Mesenchymal stem cell (in vitro differentiated cells and primary cell): ENCODE measurements at regions not wholly inside any gene's neighbourhood (a gene's known extent, or its start where the extent isn't known, plus 50 kb on each side); places are given as distances from the start of the nearest gene placed in this dataset.

Experiments
- DNase-seq: peaks from one replicate; pipeline ENCODE4 v3.0.0-alpha.2; 2013
- H2AFZ ChIP-seq: one replicate; pipeline ENCODE4 v1.6.1; 2013; ENCODE audit warnings: low read depth, mild to moderate bottlenecking, control low read depth, inconsistent platforms, low read length, moderate library complexity
- H2AK5ac ChIP-seq: 2 replicates; pipeline ENCODE4 v1.6.1; 2013; ENCODE audit warnings: low read length, moderate library complexity, mild to moderate bottlenecking, inconsistent platforms; ENCODE audit not compliant: severe bottlenecking
- H2BK120ac ChIP-seq: one replicate; pipeline ENCODE4 v1.6.1; 2013; ENCODE audit warnings: low read depth, mild to moderate bottlenecking, inconsistent platforms, low read length, moderate library complexity
- H2BK12ac ChIP-seq, 2 experiments: one replicate each; pipeline ENCODE4 v1.6.1; 2013; ENCODE audit warnings: inconsistent platforms in 2 of 2, low read length in 2 of 2, mild to moderate bottlenecking in 2 of 2, moderate library complexity in 2 of 2, control low read depth in 1 of 2
- H2BK15ac ChIP-seq: one replicate; pipeline ENCODE4 v1.6.1; 2013; ENCODE audit warnings: mild to moderate bottlenecking, low read depth, inconsistent platforms; ENCODE audit not compliant: poor library complexity, severe bottlenecking
- H2BK5ac ChIP-seq: 2 replicates; pipeline ENCODE4 v1.6.1; 2013; ENCODE audit warnings: low read depth, mild to moderate bottlenecking, low read length, control low read depth, inconsistent platforms; ENCODE audit not compliant: poor library complexity, severe bottlenecking
- H3K14ac ChIP-seq, 2 experiments: one replicate each; pipeline ENCODE4 v1.6.1; 2013; ENCODE audit warnings: inconsistent platforms in 2 of 2, low read length in 2 of 2, control low read depth in 1 of 2, mild to moderate bottlenecking in 1 of 2, moderate library complexity in 1 of 2
- H3K18ac ChIP-seq, 2 experiments: one replicate each; pipeline ENCODE4 v1.6.1; 2013; ENCODE audit warnings: inconsistent platforms in 2 of 2, low read length in 2 of 2, control low read depth in 1 of 2, low read depth in 1 of 2, mild to moderate bottlenecking in 1 of 2
- H3K23ac ChIP-seq, 2 experiments: one replicate each; pipeline ENCODE4 v1.6.1; 2013; ENCODE audit warnings: inconsistent platforms in 2 of 2, low read length in 2 of 2, mild to moderate bottlenecking in 2 of 2, moderate library complexity in 2 of 2, control low read depth in 1 of 2
- H3K27ac ChIP-seq: 2 replicates; pipeline ENCODE4 v1.5.1; 2013; ENCODE audit warnings: mild to moderate bottlenecking, moderate library complexity, low read length, control low read depth, inconsistent platforms; ENCODE audit not compliant: poor library complexity, severe bottlenecking
- H3K27me3 ChIP-seq, 2 experiments: 2 replicates each; pipeline versions ENCODE4 v1.6.1 to v1.7.0; 2013; ENCODE audit warnings: low read length in 2 of 2, mild to moderate bottlenecking in 2 of 2, moderate library complexity in 2 of 2, control low read depth in 1 of 2, inconsistent platforms in 1 of 2; ENCODE audit not compliant: control insufficient read depth in 1 of 2, insufficient read depth in 1 of 2
- H3K36me3 ChIP-seq, 2 experiments: 2 replicates each; pipeline versions ENCODE4 v1.6.1 to v1.7.0; 2013; ENCODE audit warnings: low read length in 2 of 2, control low read depth in 1 of 2, inconsistent platforms in 1 of 2, low read depth in 1 of 2, mild to moderate bottlenecking in 1 of 2; ENCODE audit not compliant: insufficient read depth in 2 of 2, control insufficient read depth in 1 of 2
- H3K4ac ChIP-seq, 2 experiments: one replicate each; pipeline ENCODE4 v1.6.1; 2013; ENCODE audit warnings: inconsistent platforms in 2 of 2, low read length in 2 of 2, mild to moderate bottlenecking in 2 of 2, moderate library complexity in 2 of 2, control low read depth in 1 of 2, low read depth in 1 of 2
- H3K4me1 ChIP-seq: 2 replicates; pipeline ENCODE4 v1.6.1; 2013; ENCODE audit warnings: low read depth, low read length, control low read depth; ENCODE audit not compliant: control insufficient read depth, insufficient read depth
- H3K4me2 ChIP-seq: 2 replicates; pipeline ENCODE4 v1.6.1; 2013; ENCODE audit warnings: low read length, mild to moderate bottlenecking, inconsistent platforms; ENCODE audit not compliant: poor library complexity, severe bottlenecking
- H3K4me3 ChIP-seq, 2 experiments: 2 replicates each; pipeline versions ENCODE4 v1.5.1 to v1.7.0; 2013; ENCODE audit warnings: low read length in 2 of 2, mild to moderate bottlenecking in 2 of 2, control low read depth in 1 of 2, low read depth in 1 of 2; ENCODE audit not compliant: insufficient read depth in 1 of 2
- H3K79me1 ChIP-seq: replicated peaks from 2 replicates; pipeline ENCODE4 v1.6.1; 2013; ENCODE audit warnings: mild to moderate bottlenecking, control low read depth, low read length, inconsistent platforms; ENCODE audit not compliant: poor library complexity, severe bottlenecking
- H3K9ac ChIP-seq: 2 replicates; pipeline ENCODE4 v1.7.0; 2013; ENCODE audit warnings: mild to moderate bottlenecking, low read length, moderate library complexity
- H3K9me3 ChIP-seq: 2 replicates; pipeline ENCODE4 v1.7.0; 2013; ENCODE audit warnings: mild to moderate bottlenecking, low read length; ENCODE audit not compliant: control insufficient read depth
- H4K8ac ChIP-seq: one replicate; pipeline ENCODE4 v1.6.1; 2013; ENCODE audit warnings: inconsistent platforms, mild to moderate bottlenecking, low read length, moderate library complexity
- H4K91ac ChIP-seq: one replicate; pipeline ENCODE4 v1.6.1; 2013; ENCODE audit warnings: mild to moderate bottlenecking, low read length, inconsistent platforms
- WGBS: methylation state at CpG from one replicate; pipeline ENCODE4 v1.1.7; 2013; ENCODE audit warnings: mixed read lengths; 5-methylcytosine and 5-hydroxymethylcytosine counted together

DNA sequence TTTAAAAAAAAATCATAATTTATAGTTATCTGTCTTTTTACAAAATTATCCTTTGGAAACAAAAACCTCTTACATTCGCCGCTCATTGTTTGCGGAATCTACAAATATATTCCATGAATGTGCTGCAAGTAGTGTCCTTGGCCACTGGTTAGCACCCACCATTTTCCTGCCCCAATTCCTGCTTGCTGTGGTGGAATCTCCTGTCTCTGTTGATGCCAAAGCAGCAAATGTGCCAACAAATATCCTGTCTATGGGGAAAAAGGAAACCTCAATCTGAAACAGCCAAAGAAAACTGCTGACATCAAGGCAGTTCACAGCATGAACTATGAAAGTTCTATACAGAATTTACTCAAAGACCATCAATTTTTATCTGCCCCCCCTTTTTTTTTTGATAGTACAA is 603.6 kb downstream of the COL12A1 start:
- Histone ChIP-seq H3K4me2 (no peak overlapping the region), H3K4ac (no peak overlapping the region), H2BK120ac (no peak overlapping the region), H4K91ac (no peak overlapping the region), H3K9me3 (no peaks in the 10 kb centered on the region), H3K4me1 (no peaks in the 10 kb centered on the region), H2BK15ac (no peak overlapping the region), H3K36me3 (no peaks in the 10 kb centered on the region), H3K9ac (no peak overlapping the region), H3K23ac (no peak overlapping the region), H2AFZ (no peak overlapping the region), H4K8ac (no peak overlapping the region), H3K4me3 (no peak overlapping the region), H3K18ac (peak overlapping the region in 1 of 2 experiments; percentile 8), H3K27me3 (no peaks in the 10 kb centered on the region), H3K14ac (no peak overlapping the region), H3K27ac (no peak overlapping the region), H2BK5ac (no peak overlapping the region), H2BK12ac (peak overlapping the region in 1 of 2 experiments; percentile 78), H3K79me1 (no peaks in the 10 kb centered on the region), H2AK5ac (no peak overlapping the region)
- no peak for DNase-seq
- WGBS: 98% methylated on average over 3 of the region's 3 CpGs

DNA sequence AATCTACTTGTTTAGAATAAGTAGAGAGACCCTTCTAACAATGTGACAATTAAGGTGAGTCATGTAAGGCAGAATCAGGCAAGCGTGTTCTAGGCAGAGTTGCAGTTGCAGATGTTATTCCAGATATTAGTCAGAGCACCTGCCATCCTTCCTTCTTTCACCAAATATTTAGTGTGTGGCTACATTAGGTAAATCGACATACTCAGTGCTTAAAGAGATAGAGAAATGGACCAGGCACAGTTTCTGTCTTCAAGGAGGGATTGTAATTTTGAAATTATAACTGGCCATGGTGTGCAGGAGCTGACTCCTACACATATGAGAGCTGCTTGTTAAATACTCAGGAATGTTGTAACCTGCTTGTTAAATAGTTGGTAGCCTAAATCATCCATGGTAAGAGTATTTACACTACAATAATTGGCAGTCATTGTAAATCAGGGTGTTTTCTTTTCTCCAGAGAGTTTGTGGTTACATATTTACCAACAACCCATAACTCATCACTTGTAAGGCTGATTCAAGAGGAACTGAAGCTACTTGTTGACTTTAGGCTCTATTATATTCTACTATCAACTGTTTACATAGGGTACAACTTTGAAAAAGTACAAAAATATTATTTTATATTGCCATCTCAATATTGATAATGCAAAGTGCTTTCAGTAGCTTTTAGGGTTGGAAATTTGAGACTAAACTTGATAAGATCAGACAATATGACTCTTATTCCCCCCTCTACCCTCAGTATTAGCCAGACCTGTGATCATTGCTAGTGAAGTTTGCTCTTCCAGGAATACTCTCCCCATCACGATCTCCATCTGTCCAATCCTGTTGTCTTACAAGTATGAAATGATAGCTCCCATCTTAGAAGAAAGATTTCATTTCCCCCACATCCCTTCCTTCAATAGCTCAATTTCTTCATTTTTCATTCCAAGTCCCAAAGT is 607.1 kb downstream of the COL12A1 start:
- Histone ChIP-seq H3K9ac (no peak overlapping the region), H2BK120ac (no peak overlapping the region), H2BK15ac (no peak overlapping the region), H3K4me1 (no peaks in the 10 kb centered on the region), H2BK5ac (no peak overlapping the region), H2AFZ (no peak overlapping the region), H3K27me3 (no peaks in the 10 kb centered on the region), H3K23ac (no peak overlapping the region), H3K36me3 (no peaks in the 10 kb centered on the region), H3K27ac (no peak overlapping the region), H3K18ac (no peak overlapping the region), H3K4ac (no peak overlapping the region), H4K91ac (no peak overlapping the region), H3K4me3 (no peak overlapping the region), H3K14ac (no peak overlapping the region), H3K79me1 (no peaks in the 10 kb centered on the region), H3K4me2 (no peak overlapping the region), H3K9me3 (no peaks in the 10 kb centered on the region), H2AK5ac (no peak overlapping the region), H2BK12ac (no peak overlapping the region), H4K8ac (no peak overlapping the region)
- DNase-seq: no peak
- 43% methylated on average over 3 of the region's 3 CpGs for WGBS

DNA sequence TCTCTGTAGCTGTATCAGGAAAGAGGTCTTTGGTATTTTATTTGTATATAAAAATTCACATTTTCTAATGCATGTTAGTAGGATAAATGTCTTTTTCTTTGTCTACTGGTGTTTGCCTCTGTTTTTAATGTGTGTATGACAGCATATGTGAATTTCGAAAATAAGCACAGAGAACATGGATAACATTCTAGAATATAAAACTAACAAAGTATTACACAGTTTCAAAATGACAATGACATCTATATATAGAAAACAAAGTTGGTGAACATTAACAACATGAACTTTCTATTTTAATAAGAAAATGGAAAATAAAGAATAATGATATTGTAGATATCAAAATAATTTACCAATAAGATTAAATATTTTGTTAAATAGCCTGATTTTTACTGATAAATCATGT is 608.0 kb downstream of the COL12A1 start:
- Histone ChIP-seq H3K4me2 (no peak overlapping the region), H3K4me3 (no peak overlapping the region), H4K91ac (no peak overlapping the region), H2BK12ac (no peak overlapping the region), H2AFZ (no peak overlapping the region), H3K4me1 (no peaks in the 10 kb centered on the region), H3K14ac (no peak overlapping the region), H3K27ac (no peak overlapping the region), H3K9ac (no peak overlapping the region), H3K36me3 (no peaks in the 10 kb centered on the region), H3K79me1 (no peaks in the 10 kb centered on the region), H3K18ac (no peak overlapping the region), H2BK15ac (no peak overlapping the region), H2AK5ac (no peak overlapping the region), H3K23ac (no peak overlapping the region), H4K8ac (no peak overlapping the region), H3K27me3 (no peaks in the 10 kb centered on the region), H3K9me3 (no peaks in the 10 kb centered on the region), H3K4ac (no peak overlapping the region), H2BK5ac (no peak overlapping the region), H2BK120ac (no peak overlapping the region)
- no CpG with 5 or more reads among the region's 1 CpG for WGBS
- no peak for DNase-seq

DNA sequence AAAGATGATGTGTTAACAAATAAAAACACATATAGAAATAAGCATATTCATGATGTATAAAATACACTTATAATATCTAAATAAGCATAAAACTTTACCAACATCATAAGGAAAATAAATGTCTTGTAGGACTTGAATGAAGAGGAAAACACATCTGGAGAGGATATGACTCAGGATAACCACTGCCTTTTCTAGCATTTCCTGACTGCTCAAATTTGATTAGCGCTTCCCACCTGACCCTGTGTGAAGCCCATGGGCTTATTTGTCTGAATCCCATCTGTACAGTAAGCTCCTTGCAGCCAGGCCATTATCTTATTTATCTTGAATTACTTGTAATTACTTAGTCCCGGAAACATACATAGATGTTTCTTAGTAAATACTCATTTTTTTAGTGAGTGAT is 608.6 kb downstream of the COL12A1 start:
- Histone ChIP-seq H3K18ac (no peak overlapping the region), H3K4me3 (no peak overlapping the region), H3K27me3 (no peaks in the 10 kb centered on the region), H3K9ac (no peak overlapping the region), H2BK5ac (no peak overlapping the region), H4K91ac (no peak overlapping the region), H3K27ac (no peak overlapping the region), H2BK120ac (no peak overlapping the region), H3K9me3 (no peaks in the 10 kb centered on the region), H3K23ac (no peak overlapping the region), H3K79me1 (no peaks in the 10 kb centered on the region), H4K8ac (no peak overlapping the region), H2AFZ (no peak overlapping the region), H3K4ac (no peak overlapping the region), H3K4me2 (no peak overlapping the region), H2BK15ac (no peak overlapping the region), H3K36me3 (no peaks in the 10 kb centered on the region), H3K14ac (no peak overlapping the region), H2AK5ac (no peak overlapping the region), H3K4me1 (no peaks in the 10 kb centered on the region), H2BK12ac (no peak overlapping the region)
- WGBS: 27% methylated on average over 1 of the region's 2 CpGs
- no peak for DNase-seq
